ENCODE measurements at regions not wholly inside any gene's neighbourhood (a gene's known extent, or its start where the extent isn't known, plus 50 kb on each side); places are given as distances from the start of the nearest gene placed in this dataset.

- TF ChIP-seq POLR2A (IDR thresholded peaks at IDR 0.05; ENCODE audit: low read depth, low read length) = no peak
- TF ChIP-seq CTCF (conservative IDR thresholded peaks at IDR 0.05; ENCODE audit: low read depth, low read length) = no peak
- no peak for TF ChIP-seq CHD1 (IDR thresholded peaks at IDR 0.05; ENCODE audit: low read depth, low read length)
- TF ChIP-seq MAFK (IDR thresholded peaks at IDR 0.05; ENCODE audit: low read depth, low read length) = no peak
- no peak for TF ChIP-seq MAZ (IDR thresholded peaks at IDR 0.05; ENCODE audit: borderline replicate concordance, low read depth, low read length)
- TF ChIP-seq BHLHE40 (IDR thresholded peaks at IDR 0.05; ENCODE audit: low read depth, low read length) = no peak
Measured at GRCh38 chr4:102451266-102451665, 49.9 kb upstream of the NFKB1 start.

Measured in IMR-90 (cell line).